ENCODE measurements at regions not wholly inside any gene's neighbourhood (a gene's known extent, or its start where the extent isn't known, plus 50 kb on each side); places are given as distances from the start of the nearest gene placed in this dataset.

DNA sequence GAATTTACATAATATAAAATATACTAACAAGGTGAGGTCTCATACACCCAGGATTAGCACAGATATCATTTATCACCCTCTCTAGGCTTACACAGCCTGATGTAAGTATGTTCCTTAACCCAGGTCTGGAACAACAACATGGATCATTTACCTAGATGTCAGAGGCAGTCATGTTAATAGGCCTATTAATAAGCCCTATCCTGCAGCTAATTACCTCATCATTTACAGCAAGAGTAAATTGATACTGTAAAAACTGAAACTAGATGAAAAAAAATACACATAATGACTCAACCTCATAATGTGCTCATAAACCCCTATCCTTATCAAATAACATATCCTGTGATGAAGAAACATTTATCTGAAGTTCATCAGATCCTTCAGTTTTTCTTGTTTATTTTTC, 334.3 kb upstream of the MANEA start:
- DNase-seq (ENCODE audit: low spot score) = no peak

DNA sequence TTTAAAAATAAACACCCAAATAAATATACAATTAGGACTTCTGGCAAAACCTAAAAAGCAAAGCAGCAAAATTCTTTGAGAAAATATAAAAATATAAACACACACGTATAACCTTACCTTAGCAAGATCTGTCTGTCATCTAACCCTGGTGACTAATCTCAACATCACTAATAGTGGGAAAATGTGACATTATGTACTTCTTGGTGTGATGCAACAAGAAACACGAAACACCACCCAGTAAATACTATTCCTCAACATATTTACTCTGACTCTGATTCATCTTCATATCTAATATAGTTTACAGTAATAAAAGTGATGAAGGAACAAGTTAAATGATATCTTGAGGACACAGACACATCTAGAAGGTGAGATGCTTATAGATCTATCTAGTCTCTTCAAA, 332.6 kb upstream of the MANEA start:
- DNase-seq (ENCODE audit: low spot score) = no peak

DNA sequence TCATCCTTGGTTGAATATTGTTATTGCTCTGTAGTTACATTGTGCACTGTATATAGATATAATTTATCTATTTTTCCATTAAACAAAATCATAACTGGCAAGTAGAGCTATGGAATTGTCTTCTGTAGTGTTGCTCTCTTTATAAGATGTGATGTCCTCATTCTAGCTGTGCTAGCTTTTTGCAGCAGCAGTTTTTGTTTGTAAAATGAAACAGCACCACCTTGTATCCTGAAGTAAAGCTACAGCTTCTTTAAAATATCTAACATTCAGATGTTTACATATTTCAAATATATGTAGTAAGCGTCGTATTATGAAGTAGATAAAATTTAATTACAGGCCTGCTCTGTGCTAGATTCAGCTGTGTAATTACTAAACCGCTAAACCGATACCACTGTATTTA, 328.8 kb upstream of the MANEA start:
- DNase-seq (ENCODE audit: low spot score) = no peak

DNA sequence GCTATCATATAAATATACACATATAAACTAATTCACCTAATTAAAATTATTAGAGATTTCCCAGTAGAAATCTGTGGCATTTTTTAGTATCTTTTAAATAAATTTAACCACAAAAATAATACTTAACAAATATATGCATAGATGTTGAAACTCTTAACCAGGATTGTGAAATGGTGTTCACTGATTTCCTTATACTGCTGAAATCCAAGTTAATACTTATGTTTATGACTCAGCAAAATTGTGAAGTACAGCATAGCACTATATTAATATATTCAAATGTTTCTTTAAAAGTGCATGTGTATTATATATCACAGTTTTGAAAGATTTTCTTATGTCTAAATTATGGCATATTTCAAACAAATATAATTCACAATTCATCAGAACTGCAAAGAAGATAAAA, 328.2 kb upstream of the MANEA start:
- DNase-seq (ENCODE audit: low spot score) = no peak

DNA sequence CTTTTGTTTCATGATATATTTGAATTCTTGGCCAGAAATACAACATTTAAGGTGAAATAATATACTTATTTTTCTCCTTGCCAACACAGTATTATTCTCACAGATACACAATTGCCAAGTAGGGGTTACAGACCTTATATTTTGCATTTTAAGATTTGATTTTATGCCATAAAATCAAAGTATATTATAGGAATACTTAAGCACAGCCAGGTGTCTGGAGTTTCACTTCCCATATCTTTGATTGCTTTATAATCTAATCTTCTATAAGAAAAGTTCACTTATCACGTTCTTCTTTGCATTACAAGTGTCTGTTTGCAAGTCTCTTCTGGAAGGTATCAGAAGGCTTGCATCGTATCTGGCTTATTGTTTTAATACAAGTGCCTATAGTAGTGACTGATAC, 327.7 kb upstream of the MANEA start:
- peak; percentile 5 for DNase-seq (ENCODE audit: low spot score)

DNA sequence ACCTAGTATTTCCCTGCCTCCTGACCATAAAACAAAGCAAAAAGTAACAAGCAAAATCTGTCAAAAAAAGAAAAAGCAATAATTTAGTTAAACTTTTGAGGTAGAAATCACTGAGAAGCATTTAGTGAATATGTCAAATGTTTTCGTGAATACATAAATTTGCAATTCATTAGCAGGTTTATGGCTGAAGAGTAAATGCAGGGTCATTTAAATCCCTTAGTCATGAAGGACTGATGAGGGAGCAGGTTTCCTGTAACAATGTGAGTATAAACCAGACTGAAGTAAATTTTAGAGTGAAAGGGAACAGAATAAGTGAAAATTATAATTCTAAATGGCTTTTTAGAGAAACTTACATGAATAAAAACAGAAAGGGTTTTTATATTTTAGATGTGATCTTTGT, 313.5 kb upstream of the MANEA start:
- no peak for DNase-seq (ENCODE audit: low spot score)

DNA sequence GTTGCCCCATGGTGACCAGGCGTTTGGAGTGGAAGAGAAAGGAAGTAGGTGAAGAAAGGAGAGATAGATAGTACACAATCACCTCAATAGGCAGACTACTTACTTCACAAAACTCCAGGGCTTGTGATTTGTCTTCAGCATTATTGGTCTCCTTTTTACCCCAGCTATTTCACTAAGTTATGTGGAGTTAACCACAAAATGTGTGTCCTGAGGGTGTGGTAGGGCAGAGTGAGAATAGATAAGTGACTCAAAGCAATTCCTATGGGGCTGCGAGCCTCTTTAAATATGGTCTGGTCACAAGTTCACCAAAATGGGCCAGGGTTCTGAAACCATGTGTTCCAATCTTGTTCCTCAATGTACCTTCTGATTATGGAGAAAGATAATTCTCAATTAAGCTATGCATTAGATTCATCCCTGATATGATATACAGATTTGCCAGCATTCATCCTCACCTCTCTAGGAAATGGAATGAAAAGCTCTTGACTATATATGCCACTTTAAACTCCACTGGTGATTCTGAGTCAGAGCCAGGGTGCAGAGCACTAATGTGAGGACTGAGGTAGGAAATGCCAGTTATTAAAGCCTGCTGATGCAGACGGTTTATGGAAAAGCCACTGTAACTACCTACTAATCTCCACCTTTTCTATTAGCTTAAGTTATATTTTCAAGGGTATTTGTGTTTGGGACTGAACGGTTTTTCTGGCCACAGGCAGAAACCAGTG, 310.6 kb upstream of the MANEA start:
- DNase-seq (ENCODE audit: low spot score) = no peak

DNA sequence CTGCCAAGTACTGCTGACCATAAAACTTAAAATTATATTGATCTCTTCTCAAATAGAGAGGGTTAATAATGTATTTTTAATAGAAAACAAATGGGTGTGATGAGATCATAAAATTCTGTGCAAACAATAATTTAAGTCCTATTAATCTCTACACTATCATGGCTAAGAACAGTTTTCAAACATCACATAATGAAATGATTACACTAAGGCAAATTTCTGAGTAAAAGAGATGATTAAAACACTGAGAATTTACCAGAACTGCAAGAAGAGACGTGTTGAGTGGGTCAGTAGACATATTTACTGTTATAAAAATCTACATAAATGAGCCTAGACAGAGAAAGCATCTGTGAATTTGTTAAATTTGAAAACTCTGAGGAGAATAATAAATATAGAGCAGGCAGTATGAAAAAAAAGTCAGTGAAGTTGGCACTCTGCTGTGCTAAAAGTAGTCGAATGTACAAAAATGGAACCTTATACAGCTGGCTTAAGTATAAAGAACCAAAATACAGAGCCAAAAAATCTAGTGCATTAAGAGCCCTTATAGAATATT, 302.6 kb upstream of the MANEA start:
- DNase-seq (ENCODE audit: low spot score) = no peak

DNA sequence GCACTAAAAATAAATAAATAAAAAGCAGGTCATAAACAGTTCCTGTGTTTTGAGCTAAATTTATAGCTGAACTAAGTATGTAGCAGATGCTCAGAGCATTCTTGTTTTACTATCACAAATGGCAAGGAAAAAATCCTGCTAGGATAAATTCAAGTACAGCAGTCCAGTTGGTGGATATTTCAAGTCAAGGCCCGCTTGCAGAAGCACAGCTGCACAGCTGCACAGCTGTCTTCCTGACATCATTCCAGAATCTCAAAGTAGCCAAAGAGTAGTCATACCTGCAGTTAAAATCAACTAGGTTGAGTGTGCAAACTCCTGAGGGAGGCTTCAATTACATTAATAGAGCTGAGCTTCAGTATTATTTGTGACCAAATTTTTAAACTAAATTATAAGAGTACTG, 297.7 kb upstream of the MANEA start:
- DNase-seq (ENCODE audit: low spot score) = no peak

DNA sequence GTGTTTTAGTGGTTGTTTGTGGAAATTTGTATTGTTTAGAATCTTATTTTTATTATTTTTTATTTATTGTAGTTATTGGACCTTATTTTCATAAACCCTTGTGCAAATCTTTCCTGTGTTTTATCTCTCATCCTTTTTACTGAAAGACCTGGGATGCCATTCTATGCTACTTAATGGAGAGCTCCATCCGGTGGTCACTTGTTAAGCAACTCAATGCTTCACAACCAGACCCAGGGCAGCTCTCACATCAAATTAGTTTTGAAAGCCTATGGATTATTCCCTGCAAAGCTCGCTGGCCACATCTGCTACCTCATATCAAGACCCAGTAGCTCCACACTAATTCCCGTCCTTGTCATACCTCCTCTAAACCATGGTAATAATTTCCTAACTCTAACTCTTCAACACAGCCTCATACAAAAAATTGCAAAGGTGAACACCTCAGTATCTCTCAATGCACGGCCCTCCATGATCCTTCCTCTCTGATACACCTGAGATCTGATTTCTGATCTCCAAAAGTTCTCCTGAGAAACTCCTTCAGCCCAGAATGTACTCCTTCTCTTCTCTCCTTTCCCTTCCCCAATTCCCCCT, 296.6 kb upstream of the MANEA start:
- DNase-seq (ENCODE audit: low spot score) = peak; percentile 26

DNA sequence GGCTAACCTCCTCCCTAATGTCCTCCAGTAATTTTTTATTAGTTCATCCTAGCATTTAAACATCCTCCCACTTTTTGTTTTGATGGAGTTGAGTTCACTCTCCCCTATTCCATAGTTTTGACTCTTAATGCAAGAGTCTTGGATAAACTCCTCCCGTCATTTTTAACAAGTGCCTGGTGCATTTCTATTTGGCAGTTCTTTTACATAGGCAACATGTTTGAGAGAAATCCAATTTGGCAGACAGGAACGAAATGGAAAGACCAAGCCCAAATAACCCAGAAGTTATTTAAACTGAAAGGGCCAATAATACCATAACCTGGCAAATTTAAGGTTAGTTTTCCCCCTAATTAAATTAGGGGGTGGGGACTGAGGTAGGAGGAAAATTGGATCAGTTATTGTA, 291.5 kb upstream of the MANEA start:
- no peak for DNase-seq (ENCODE audit: low spot score)

DNA sequence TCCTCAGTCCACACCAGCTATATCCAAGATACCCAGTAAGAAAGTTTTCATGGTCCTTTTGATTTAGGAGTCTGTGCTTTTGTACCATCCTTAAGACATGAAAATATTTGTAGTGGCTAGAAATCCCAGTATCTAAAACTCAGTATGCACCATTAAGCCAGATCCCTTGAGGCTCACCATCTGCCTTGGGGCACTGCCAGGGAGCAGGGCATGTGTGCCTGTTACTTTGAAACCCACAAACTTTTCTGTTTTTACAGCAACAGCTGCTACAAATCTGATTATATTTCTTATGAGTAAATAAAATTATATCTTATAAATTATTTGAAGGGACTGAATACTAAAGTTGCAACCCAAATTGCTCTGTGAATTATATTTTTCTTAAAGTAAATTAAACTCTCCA, 290.5 kb upstream of the MANEA start:
- DNase-seq (ENCODE audit: low spot score) = no peak

DNA sequence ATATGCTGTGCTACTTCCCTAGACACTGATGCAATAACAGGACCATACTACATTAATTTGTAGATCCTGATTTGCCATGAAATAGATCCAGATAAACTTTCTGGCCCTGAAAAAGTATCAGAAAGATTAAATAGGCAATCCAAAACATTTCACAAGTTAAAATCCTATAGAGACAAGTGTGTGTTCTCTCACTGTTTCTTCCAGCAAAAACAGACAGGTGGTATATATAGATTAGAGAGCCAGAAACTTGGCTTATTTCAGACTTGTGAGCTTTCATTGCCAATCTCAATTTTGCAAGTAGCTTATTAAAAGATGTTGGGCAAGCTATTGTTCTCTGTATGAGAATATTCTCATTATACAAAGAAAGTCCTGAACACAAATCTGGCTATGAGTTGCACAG, 289.1 kb upstream of the MANEA start:
- no peak for DNase-seq (ENCODE audit: low spot score)

DNA sequence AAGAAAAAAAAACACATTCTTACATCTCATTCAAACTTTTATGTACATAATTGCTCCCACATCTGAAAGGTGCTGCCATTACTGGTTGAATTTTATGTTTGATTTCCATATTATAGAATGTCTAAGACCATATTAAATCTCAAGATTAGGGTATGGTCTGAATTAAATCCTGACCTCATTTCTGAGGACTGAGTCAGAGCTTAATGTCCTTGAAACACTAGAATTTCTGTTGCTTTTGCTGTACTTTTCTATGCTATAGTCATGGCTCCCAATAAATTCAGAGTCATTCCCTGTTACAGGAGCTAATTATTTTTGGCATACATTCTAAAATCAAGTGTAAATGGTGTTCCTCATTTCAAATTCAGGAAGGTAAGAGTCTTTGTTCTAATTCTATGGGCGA, 285.3 kb upstream of the MANEA start:
- DNase-seq (ENCODE audit: low spot score) = no peak

DNA sequence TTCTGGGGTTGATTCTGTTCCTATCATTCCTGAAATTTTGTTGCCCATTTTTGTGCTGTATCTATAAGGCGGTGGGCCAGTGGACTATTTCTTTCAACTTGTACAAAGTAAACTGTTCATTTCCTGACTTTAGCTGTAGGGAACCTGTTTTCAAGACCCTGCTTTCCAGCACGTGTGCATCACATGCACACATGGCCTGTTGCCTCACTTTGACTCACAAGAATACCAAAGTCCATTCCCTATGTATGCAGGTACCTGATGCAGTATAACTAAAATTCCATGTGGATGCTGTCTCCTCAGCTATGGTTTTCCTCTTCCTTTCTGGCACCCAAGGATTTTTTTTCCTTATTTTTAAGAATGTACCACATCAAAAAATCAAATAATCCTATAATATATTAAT, 284.1 kb upstream of the MANEA start:
- no peak for DNase-seq (ENCODE audit: low spot score)

DNA sequence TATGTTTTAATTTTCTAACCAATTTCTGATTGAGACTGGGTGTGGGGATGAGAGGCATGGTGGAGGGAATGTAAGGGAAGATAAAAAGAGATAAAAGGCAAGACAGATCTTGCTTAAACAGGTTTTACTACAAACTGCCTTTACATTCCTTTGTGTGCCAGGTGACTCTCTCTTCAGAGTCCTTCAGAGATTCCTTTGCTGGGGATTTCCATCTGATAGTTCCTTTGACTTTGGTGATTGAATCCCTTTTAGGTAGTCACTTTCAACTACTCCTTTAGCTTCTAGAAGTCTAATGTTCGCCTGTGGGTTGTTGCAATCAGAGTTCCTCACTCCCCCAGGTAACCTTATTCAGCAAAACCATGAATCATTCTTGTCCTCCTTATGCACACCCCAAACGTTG, 283.3 kb upstream of the MANEA start:
- DNase-seq (ENCODE audit: low spot score) = no peak

DNA sequence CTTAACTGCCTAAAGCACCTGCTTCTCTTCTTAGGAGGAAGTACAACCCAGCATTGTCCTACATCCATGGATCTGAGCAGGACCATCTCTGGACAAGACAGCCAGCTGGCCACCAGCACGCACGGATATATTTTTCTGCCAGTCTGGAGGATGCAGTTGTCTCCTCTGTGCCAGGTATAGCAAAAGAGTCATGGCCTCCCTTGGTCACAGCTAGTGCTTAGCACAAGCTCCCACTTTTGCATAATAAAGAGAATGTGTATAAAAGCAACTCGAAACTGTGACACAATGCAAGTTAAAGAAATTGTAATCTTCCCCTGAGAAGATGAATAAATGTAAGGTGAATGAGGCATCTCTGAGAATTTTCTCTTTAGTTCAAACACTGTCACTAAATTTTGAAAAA, 267.8 kb upstream of the MANEA start:
- no peak for DNase-seq (ENCODE audit: low spot score)

DNA sequence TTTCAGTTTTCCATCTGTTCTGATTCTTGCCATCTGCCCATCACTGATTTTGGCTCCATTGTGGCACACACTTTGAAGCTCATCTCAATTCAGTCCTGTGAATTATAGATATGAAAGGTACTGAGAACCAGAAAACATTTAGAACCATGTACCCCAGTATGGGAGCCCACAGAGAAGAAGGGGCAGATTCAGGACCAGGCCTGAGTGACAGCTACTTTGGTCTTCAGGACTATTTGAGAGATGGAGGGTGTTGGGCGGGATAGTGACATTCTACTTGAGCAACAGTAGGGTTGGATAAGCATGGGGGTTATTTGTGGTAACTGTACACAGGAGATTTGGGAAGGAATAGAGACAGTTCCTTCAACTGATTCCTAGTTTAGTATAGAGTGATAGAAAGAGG, 259.2 kb upstream of the MANEA start:
- no peak for DNase-seq (ENCODE audit: low spot score)

DNA sequence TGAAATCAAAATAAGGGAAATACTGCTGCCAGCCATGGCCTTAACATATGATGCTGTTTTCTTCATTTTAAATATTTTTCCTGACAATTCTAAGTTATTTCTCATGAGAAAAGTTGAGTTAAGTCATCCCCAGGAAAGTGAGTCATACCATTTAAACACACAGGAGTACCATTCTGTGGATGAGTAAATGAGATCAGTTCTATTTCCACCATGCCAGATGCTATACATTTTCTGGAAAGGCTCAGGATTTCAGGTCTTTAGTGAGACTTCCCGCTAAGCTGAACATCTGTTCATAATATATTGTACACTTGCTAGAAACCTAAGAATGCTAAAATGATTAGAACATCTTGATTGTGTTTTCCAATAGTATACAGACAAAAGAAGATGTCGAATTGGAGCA, 256.2 kb upstream of the MANEA start:
- DNase-seq (ENCODE audit: low spot score) = no peak

DNA sequence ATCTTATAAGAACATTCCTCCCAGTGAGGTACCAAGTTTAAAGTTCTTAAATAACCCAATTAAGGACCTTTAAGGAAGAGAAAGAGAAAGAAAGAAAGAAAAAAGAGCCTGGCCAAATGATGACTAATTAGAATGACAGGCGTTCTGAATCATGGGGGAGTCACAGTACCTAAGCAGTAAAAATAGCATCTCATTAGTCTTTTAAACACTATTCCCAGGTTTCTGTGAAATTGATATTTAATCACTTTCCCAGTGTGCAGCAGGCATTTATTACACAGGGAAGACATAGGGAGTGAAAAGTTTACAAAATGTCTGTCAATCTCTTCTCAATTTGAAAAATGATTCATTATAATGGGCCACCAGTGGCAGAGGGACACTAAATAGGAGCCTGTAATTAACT, 251.4 kb upstream of the MANEA start:
- no peak for DNase-seq (ENCODE audit: low spot score)

DNA sequence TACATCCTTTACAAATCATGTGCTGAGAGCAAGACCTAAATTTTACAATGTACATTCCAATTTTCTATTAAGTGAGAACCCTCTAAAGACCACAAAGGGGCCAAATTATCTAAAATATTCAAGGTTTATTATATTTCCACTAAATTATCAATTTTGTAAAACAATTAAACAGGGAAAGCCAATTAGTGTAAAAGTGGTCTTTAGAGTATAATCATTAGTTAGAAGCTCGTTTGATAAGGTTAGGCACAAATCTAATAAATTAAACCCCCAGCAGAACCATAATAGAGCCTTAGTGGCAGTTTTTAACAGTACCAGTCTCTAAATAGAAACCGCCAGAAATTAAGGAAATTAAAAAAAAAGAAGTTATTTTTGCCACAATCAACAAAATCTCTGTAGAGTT, 249.1 kb upstream of the MANEA start:
- no peak for DNase-seq (ENCODE audit: low spot score)

DNA sequence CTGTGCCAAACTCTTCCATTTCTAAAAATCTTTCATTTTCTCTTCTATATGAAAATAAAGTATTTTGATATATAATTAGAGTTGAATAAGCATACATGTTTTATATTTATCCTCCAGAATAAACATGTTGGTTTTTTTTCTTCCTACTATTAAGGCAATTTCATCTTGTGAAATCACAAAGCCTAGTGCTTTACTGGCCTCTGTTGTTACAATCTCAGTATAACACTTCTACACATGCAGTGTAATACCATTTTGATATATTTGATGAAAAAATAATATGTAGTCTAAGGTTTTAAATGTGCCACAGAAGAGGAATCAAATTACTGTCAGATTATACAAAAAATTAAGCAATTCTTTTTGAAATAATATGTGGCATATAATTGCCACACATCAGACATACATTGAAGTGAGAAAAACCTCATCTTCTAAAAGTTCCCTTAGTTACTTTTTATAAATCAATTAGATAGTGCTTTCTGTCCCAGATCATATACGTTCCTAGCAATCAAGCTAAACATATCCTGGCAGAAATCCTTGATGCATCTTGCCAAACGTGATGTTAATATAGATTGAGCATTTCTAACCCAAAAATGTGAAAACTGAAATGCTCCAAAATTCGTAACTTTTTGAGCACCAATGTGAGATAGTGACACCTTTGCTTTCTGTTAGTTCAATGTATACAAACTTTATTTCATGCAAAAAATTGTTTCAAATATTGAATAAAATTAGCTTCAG, 225.1 kb upstream of the MANEA start:
- DNase-seq (ENCODE audit: low spot score) = no peak

DNA sequence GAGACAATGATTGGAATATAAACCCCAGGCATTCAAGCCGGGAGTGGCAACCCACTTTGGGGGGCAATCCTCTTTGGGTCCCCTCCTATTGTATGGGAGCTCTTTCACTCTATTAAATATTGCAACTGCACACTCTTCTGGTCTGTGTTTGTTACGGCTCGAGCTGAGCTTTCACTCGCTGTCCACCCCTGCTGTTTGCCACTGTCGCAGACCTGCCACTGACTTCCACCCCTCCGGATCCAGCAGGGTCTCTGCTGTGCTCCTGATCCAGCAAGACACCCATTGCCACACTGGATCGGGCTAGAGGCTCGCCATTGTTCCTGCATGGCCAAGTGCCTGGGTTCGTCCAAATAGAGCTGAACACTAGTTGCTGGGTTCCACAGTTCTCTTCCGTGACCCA, 222.8 kb upstream of the MANEA start:
- DNase-seq (ENCODE audit: low spot score) = no peak

All from NAMALWA (cell line).